Panc1 (cell line): ENCODE measurements at regions not wholly inside any gene's neighbourhood (a gene's known extent, or its start where the extent isn't known, plus 50 kb on each side); places are given as distances from the start of the nearest gene placed in this dataset.

Experiments used
- ATAC-seq: fragments of 200-7000 bp; cut with Tn5 transposase; 2 replicates; pipeline ENCODE4 v1.9.1; 2020; ENCODE audit warnings: mild to moderate bottlenecking, moderate library complexity
- BruUV-seq: library from RNA; stranded (reverse); fragments of 400-500 nt; replicated peaks from 2 replicates; lab custom pipeline; 2021; lab: Mats Ljungman, UMichigan
- CTCF ChIA-PET: fragments of 300-600 bp; sonication (Branson Sonifier 250); formaldehyde crosslinking; loops from one replicate; lab custom pipeline; 2022; ENCODE audit warnings: antibody characterized with exemption; lab: Charles Lee
- POLR2A ChIA-PET: fragments of 300-600 bp; sonication (Branson Sonifier 250); formaldehyde crosslinking; loops from one replicate; lab custom pipeline; 2022; ENCODE audit warnings: antibody characterized with exemption; lab: Charles Lee
- DNase-seq: peaks from one replicate; pipeline ENCODE4 v3.0.0-alpha.2; 2010; ENCODE audit warnings: low read depth, low spot score
- H3K27ac ChIP-seq: 2 replicates; pipeline ENCODE4 v1.5.1; 2011; ENCODE audit warnings: mild to moderate bottlenecking, low read length, inconsistent platforms
- H3K27me3 ChIP-seq: fragments of 200-500 bp; sonication (Bioruptor generic); 2 replicates; pipeline ENCODE4 v1.6.0; 2014; ENCODE audit warnings: low read length, inconsistent platforms; ENCODE audit not compliant: control insufficient read depth, insufficient read depth
- H3K36me3 ChIP-seq: fragments of 200-500 bp; sonication (Bioruptor generic); 2 replicates; pipeline ENCODE4 v1.5.1; 2014; ENCODE audit warnings: inconsistent platforms, mild to moderate bottlenecking, low read length, moderate library complexity; ENCODE audit not compliant: control insufficient read depth, insufficient read depth
- H3K4me1 ChIP-seq: 2 replicates; pipeline ENCODE4 v1.5.1; 2011; ENCODE audit warnings: inconsistent platforms, mild to moderate bottlenecking, low read length, moderate library complexity; ENCODE audit not compliant: control insufficient read depth, insufficient read depth
- H3K4me3 ChIP-seq, 2 experiments: 2 replicates each; pipeline ENCODE4 v1.5.1; 2011 to 2012; ENCODE audit warnings: low read depth in 2 of 2, low read length in 2 of 2, mild to moderate bottlenecking in 2 of 2, inconsistent platforms in 1 of 2, moderate library complexity in 1 of 2
- H3K9me3 ChIP-seq: fragments of 200-500 bp; sonication (Bioruptor generic); 2 replicates; pipeline ENCODE4 v1.5.1; 2014; ENCODE audit warnings: low read depth, mild to moderate bottlenecking, inconsistent platforms, low read length, moderate library complexity; ENCODE audit not compliant: control insufficient read depth, insufficient read depth
- CTCF ChIP-seq: fragments of 450-650 bp; IDR thresholded peaks from 2 replicates; pipeline ENCODE4 v1.5.1; 2017; ENCODE audit warnings: mild to moderate bottlenecking
- POLR2AphosphoS5 ChIP-seq: IDR thresholded peaks from 2 replicates; pipeline ENCODE4 v1.6.1; 2012; ENCODE audit warnings: mild to moderate bottlenecking, low read depth, low read length, moderate library complexity
- REST ChIP-seq, 2 experiments: IDR thresholded peaks; 2 replicates each; pipeline ENCODE4 v1.6.1; 2011 to 2012; ENCODE audit warnings: low read depth in 2 of 2, control low read depth in 1 of 2, low read length in 1 of 2, mild to moderate bottlenecking in 1 of 2, moderate library complexity in 1 of 2; ENCODE audit not compliant: insufficient read depth in 1 of 2
- SIN3A ChIP-seq: IDR thresholded peaks from 2 replicates; pipeline ENCODE4 v1.6.1; 2012; ENCODE audit warnings: low read depth, mild to moderate bottlenecking, low read length, moderate library complexity, borderline replicate concordance; ENCODE audit not compliant: insufficient read depth
- TCF7L2 ChIP-seq: IDR thresholded peaks from 2 replicates; pipeline ENCODE4 v1.6.1; 2011; ENCODE audit warnings: mild to moderate bottlenecking, low read depth, low read length, inconsistent platforms
- in situ Hi-C: cut with HindIII; loops from 2 replicates; pipeline ENCODE4 v1.10.0; 2016; ENCODE audit warnings: low sequenced_read_pairs, low pct_unique_long_range_greater_than_20kb
- intact Hi-C: fragments of 100-400 bp; cut with micrococcal nuclease; formaldehyde crosslinking; loops from one replicate; pipeline ENCODE4 v1.10.0; 2022; ENCODE audit not compliant: unreplicated experiment

- POLR2A ChIA-PET = no interaction called here
Observed at GRCh38 chr17:5772720-5773119, 188.4 kb upstream of the NLRP1 start.

GRCh38 chr17:5773816-5774360 lies 189.6 kb upstream of the NLRP1 start:
- in situ Hi-C loops = no loop called here

More at GRCh38 chr17:5772720-5773119, 188.4 kb upstream of the NLRP1 start:
- H3K4me1 ChIP-seq = no peaks in the 10 kb centered on the region
- in situ Hi-C loops (no loop called here), intact Hi-C loops (no loop called here)
- no peak overlapping the region for H3K4me3 ChIP-seq
- no TSS peak for BruUV-seq
- CTCF ChIA-PET = no interaction called here
- ATAC-seq (no peak), DNase-seq (no peak)
- TF ChIP-seq CTCF (no peak), REST (IDR thresholded peaks at IDR 0.05; ENCODE audit: insufficient read depth in 1 of 2, low read depth in 2 of 2, low read length in 1 of 2) (no peak), TCF7L2 (no peak), POLR2AphosphoS5 (no peak), SIN3A (no peak)
- H3K9me3 ChIP-seq = no peaks in the 10 kb centered on the region
- H3K36me3 ChIP-seq = no peaks in the 10 kb centered on the region
- no peaks in the 10 kb centered on the region for H3K27me3 ChIP-seq
- H3K27ac ChIP-seq = no peak overlapping the region

More at GRCh38 chr17:5773816-5774360, 189.6 kb upstream of the NLRP1 start:
- Histone ChIP-seq H3K36me3 (no peaks in the 10 kb centered on the region), H3K27me3 (no peaks in the 10 kb centered on the region), H3K27ac (no peak overlapping the region), H3K4me3 (no peak overlapping the region), H3K4me1 (no peaks in the 10 kb centered on the region), H3K9me3 (no peaks in the 10 kb centered on the region)
- ChIA-PET CTCF (no interaction called here), POLR2A (interaction anchor here (0.6 to 0.7 kb wide), 2 partner anchors 13 to 113 kb away, joined by 4 to 7 read pairs; no protein-coding TSS in a partner anchor)
- ATAC-seq = no peak
- BruUV-seq = no TSS peak
- TF ChIP-seq POLR2AphosphoS5 (no peak), REST (IDR thresholded peaks at IDR 0.05; ENCODE audit: insufficient read depth in 1 of 2, low read depth in 2 of 2, low read length in 1 of 2) (no peak), SIN3A (no peak), TCF7L2 (no peak), CTCF (no peak)
- intact Hi-C loops = no loop called here
- DNase-seq = no peak
